ENCODE measurements at regions not wholly inside any gene's neighbourhood (a gene's known extent, or its start where the extent isn't known, plus 50 kb on each side); places are given as distances from the start of the nearest gene placed in this dataset.
"Not testable (repeated sequence)": the region's sequence is repeated elsewhere in the genome, so short reads cannot be mapped to it uniquely, and the experiment has no call there.

DNA sequence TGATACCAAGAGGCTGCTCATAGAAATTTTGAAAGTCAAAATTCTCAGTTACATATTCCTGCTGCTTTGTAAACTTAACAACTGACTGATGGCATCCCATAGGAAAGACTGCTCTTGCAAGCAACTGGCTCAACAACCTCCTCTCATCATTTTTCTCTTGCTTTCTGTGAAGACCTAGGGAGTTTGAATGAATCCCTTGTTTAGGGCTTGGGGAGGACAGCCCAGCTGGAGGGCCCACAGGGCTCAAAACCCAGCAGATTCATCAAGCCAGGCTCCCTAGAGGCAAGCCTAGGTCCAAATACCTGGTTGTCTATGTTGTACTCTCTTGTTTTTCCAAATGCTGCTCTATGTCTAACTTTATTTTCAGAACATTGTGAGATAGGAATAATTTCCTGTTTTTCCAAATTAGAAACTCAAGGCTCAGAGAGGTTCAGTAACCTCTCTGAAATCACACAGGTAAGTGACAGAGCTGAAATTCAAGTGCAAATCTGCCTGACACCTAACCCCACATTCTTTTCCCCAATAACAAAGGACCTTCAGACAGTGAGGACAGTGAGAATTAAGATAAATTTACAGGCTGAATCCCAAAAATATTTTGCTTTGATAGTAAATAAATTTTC, 558.9 kb upstream of the KLF4 start:
- no peak for DNase-seq

DNA sequence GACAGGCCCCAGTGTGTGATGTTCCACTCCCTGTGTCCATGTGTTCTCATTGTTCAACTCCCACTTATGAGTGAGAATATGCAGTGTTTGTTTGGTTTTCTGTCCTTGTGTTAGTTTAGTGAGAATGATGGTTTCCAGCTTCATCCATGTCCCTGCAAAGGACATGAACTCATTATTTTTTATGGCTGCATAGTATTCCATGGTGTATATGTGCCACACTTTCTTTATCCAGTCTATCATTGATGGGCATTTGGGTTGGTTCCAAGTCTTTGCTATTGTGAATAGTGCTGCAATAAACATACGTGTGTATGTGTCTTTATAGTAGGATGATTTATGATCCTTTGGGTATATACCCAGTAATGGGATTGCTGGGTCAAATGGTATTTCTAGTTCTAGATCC, 558.2 kb upstream of the KLF4 start:
- not testable (repeated sequence) for DNase-seq

GRCh38 chr9:108047264-108047663, 557.7 kb upstream of the KLF4 start:
- no peak for DNase-seq

DNA sequence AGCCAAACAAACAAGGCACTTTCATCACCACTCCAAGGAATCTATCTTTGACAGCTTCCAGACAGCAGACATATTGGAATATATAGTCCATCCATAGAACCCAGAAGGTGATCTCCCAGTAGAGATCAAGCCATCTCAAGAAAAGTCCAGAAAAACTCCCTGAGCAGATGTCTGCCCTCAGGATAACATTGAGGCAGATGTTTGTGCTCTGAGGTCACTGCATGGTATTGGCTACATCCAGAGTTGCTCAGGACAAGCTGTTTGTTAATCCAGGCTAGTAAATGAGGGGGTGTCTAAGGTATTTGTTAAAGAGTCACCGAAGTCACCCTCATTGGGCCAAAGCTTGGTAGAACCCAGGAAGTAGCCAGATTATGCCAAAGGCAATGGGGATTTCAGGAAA, 556.3 kb upstream of the KLF4 start:
- no peak for DNase-seq

DNA sequence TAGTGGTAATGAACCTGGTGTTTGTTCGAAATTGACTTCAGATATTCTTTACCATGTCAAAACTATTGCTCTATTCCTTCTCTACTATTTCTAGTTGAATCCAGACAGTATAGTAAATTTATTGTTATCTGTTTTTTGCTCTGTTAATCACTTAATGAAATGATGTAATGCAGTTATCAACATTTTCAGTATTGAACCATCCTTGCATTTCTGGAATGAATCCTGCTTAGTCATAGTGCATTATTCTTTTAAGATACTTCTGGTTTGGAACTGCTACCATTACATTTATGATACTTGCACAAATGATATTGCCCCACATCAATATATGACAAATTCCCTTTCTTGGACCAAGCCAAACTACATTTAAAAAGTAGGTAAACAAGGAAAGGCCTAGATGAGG, 554.0 kb upstream of the KLF4 start:
- DNase-seq, result no peak

GRCh38 chr9:108041551-108041950, 552.0 kb upstream of the KLF4 start:
- DNase-seq, result no peak

GRCh38 chr9:108040783-108041182, 551.2 kb upstream of the KLF4 start:
- no peak for DNase-seq

DNA sequence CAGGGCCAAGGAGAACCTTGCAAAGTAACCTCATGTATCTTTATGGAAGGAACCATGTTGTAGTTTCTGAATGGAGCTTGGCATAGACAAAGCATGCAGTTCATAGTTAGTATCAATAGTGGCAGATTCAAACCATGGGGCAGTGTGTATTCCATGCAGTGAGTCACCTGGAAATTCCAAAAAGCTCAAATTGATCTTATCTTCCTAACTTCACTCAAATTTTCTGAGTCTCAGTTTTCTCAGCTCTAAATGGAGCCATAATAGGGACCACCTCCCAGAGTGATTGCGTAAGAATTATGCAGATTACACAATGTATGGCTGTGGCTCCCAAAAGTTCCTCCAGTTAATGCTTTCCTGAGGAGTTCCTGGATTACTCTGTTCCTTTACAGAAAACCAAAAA, 549.9 kb upstream of the KLF4 start:
- DNase-seq, result no peak

GRCh38 chr9:108039012-108039411, 549.4 kb upstream of the KLF4 start:
- DNase-seq, result no peak

- no peak for DNase-seq
These were observed 545.9 kb upstream of the KLF4 start for GRCh38 chr9:108035487-108035886.

DNA sequence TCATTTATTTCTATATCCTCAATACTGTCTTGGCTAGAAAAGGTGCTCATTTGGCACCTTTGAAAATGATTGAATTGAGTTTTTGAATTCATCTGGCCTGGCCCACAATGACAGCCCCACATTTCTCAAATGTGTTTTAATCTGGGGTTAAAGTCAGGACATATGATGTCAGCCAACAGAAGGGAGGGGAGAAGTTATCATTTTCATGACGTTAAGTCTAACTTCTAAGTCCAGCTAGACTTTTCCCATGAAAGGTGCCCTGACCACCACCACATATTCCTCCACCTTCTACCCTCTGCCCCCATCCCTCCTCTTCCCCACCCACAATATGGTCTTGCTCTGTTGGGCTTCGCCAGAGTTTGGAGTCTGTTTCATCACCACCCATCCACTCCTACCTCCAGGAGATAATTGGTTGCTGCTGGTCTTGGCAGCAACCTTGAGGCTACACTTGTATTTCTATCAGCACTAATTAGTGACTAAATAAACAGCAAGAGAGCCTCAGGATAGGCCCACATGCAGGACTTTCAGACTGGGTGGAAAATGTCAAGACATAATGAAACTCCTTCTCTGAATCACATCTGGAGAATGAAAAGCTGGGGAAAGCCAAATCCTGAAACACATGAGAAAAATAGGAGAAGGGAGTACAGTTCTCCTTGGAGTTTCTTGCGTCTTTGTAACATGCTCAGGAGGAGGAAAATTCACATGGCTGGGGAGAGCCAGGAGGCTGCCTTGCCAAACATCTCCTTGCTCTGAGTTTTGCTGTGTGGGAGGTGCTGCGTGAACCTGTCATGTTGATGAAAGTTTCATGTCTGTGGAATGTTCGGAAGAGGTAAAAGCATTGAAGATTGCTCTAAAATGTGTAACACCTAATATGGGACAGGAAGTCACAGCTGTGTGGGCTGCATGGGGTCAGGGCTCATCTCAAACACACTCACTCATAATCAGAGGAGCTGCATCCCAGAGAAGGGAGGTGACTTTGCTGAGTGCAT, 544.7 kb upstream of the KLF4 start:
- no peak for DNase-seq

- not testable (repeated sequence) for DNase-seq
These were observed 542.5 kb upstream of the KLF4 start for GRCh38 chr9:108032079-108032478.

DNA sequence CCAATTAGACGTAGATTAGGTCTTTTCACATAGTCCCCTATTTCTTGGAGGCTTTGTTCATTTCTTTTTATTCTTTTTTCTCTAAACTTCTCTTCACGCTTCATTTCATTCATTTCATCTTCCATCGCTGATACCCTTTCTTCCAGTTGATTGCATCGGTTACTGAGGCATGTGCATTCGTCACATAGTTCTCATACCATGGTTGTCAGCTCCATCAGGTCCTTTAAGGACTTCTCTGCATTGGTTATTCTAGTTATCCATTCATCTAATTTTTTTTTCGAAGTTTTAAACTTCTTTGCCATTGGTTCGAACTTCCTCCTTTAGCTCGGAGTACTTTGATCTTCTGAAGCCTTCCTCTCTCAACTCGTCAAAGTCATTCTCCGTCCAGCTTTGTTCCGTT, 541.7 kb upstream of the KLF4 start:
- not testable (repeated sequence) for DNase-seq

DNA sequence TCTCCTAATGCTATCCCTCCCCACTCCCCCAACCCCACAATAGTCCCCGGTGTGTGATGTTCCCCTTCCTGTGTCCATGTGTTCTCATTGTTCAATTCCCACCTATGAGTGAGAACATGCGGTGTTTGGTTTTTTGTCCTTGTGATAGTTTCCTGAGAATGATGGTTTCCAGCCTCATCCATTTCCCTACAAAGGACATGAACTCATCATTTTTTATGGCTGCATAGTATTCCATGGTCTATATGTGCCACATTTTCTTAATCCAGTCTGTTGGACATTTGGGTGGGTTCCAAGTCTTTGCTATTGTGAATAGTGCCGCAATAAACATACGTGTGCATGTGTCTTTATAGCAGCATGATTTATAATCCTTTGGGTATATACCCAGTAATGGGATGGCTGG, 537.1 kb upstream of the KLF4 start:
- not testable (repeated sequence) for DNase-seq

DNA sequence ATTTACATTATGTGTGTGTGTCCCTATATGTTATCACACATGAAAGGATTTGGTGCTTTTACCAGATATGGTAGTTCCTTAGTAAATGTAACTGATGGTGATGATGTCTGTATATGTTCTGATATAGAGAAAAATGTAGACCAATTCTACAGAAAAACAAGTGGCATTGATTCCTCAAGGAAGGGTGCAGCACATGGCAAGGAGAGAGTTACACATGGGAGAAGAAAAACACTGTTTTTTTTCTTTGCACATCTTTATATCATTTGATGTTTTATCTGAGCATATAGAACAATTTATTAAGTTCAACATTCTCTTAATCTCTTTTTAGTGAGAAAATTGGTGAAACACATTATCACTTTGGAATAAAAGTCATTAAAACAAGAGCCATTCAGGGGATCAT, 535.0 kb upstream of the KLF4 start:
- DNase-seq, result no peak

- DNase-seq, result no peak
These were observed 532.8 kb upstream of the KLF4 start for GRCh38 chr9:108022246-108022935.

- no peak for DNase-seq
These were observed 531.6 kb upstream of the KLF4 start for GRCh38 chr9:108021096-108021710.

GRCh38 chr9:108019821-108020220, 530.3 kb upstream of the KLF4 start:
- no peak for DNase-seq

DNA sequence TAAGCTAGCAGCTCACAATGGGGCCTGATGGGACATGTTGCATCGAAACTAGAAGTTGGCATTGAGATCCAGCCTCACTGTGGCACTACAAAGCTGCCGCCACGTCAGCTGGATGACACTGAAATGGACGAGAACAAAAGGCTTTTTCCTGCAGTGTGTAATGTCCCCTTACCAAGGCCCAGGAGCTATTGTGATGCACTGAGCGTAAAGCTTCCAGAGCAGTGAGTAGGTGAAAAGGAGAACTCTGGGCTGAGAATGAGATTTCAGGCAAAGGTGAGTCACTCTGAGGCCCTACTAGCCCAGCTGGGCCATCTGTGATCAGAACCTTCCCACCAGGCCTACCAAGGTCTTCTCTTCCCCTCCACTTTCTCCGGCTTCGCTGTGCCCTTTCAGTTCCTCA, 528.1 kb upstream of the KLF4 start:
- no peak for DNase-seq

DNA sequence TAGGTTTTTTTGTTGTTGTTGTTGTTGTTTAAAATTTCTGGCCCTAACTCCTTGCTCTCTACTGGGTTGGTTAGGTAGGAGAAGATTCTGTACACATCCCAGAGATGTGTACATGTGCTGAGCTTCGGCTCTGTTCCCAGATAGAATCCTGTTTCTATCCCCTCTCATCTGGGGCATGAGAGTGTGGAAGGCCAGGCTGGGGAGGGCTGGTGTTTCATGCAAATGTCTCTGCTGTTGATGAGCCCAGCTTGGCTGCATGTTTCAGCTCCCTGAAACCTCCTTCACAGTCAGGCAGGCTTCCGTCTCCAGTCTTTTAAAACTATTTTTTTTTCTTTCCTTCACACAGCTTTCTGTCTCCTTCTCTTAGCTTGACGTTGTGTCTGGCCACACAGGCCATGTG, 526.9 kb upstream of the KLF4 start:
- DNase-seq, result no peak

GRCh38 chr9:108015690-108016089, 526.1 kb upstream of the KLF4 start:
- DNase-seq, result no peak

- no peak for DNase-seq
These were observed 524.8 kb upstream of the KLF4 start for GRCh38 chr9:108014353-108014752.
